Non-pigmented ciliary epithelial cell (primary cell): ENCODE measurements at regions not wholly inside any gene's neighbourhood (a gene's known extent, or its start where the extent isn't known, plus 50 kb on each side); places are given as distances from the start of the nearest gene placed in this dataset.

Source experiments
- DNase-seq: peaks from one replicate; pipeline ENCODE4 v3.0.0-alpha.2; 2010; ENCODE audit warnings: low read depth

GRCh38 chr5:93057311-93057710, 523.7 kb downstream of the NR2F1-AS1 start:
- no peak for DNase-seq

DNA sequence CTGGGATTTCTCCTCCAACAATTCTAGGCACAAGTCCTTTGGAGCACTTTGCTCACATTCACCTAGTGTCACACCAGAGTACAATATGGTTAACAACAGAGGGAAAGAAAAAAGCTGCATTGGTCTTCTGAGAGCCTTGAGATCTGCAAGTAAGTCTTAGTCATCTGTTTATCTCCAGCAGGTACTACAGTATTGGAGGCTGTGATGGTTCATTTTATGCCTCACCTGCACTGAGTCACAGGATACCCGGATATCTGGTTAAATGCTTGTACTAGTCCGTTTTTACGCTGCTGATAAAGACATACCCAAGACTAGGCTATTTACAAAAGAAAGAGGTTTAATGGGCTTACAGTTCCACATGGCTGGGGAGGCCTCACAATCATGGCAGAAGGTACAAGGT, 525.0 kb downstream of the NR2F1-AS1 start:
- no peak for DNase-seq

GRCh38 chr5:93055561-93055960, 525.5 kb downstream of the NR2F1-AS1 start:
- DNase-seq: no peak

- no peak for DNase-seq
Measured at GRCh38 chr5:93054424-93055163, 526.4 kb downstream of the NR2F1-AS1 start.

GRCh38 chr5:93053825-93054224, 527.2 kb downstream of the NR2F1-AS1 start:
- peak; percentile 23 for DNase-seq

DNA sequence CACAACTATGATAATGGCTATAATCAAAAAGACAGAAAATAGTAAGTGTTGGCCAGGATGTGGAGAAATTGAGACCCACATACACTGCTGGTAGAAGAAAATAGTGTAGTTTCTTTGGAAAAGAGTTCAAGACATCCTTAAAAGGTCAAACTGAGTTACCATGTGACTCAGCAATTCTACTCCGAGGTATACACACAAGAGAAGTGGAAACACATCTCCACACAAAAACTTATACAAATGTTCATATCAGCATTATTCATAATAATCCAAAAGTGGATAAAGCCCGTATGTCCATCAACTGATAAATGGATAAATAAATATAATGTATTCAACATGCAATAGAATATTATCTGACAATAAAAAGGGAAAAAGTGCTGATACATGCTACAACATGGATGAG, 532.2 kb downstream of the NR2F1-AS1 start:
- no peak for DNase-seq

- no peak for DNase-seq
Measured at GRCh38 chr5:93044859-93045666, 536.0 kb downstream of the NR2F1-AS1 start.

DNA sequence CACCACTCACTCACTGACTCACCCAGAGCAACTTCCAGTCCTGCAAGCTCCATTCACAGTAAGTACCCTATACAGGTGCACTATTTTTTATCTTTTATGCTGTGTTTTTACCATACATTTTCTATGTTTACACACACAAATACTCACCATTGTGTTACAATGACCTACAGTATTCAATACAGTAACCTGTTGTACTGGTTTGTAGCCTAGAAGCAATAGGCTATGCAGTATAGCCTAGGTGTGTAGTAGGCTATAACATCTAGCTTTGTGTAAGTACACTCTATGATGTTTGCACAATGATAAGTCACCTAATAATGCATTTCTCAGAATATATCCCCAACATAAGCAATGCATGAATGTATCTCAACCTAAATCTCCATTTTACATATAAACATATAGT, 541.1 kb downstream of the NR2F1-AS1 start:
- no peak for DNase-seq

GRCh38 chr5:93034621-93035590, 546.1 kb downstream of the NR2F1-AS1 start:
- DNase-seq: no peak

- DNase-seq: no peak
Measured at GRCh38 chr5:93022796-93023447, 558.1 kb downstream of the NR2F1-AS1 start.

DNA sequence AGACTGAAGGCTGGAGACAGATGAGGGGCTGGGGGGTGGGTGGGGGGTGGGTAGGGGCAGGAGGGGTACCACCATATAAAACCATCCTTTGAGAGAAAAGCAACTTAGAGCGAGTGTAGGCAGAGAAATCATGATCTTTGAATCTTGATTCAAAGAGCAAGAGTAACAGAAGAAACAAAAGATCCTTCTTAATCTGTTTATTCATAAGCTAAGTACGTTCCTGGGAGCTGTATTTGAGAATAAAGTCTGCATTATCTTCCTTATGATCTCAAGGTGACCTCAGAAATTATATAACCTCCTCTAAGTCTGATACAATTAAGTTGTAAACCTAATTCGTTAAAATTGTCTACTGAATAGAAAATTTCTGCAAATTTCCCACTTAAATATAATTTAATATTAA, 558.8 kb downstream of the NR2F1-AS1 start:
- DNase-seq: no peak

GRCh38 chr5:93019896-93020295, 561.1 kb downstream of the NR2F1-AS1 start:
- DNase-seq: no peak

GRCh38 chr5:93018461-93018860, 562.6 kb downstream of the NR2F1-AS1 start:
- no peak for DNase-seq

DNA sequence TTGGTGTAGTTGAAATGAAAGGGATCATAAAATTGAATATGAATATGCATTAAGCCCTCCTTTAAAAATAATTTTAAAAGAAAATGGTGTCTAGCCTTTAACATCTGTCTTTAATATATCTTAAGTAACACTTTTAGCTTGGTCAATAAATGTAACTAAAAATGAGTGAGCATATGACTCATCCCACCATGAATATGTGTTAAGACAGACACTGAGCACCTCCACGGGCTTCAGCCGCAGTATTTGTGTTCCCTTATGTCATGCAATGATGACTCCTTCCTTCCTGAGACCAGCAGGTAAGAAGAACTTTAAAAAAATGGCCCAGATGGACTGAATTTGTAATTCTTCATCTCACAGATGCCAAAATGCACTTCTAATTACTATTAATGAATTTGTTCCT, 563.2 kb downstream of the NR2F1-AS1 start:
- peak; percentile 45 for DNase-seq

- DNase-seq: no peak
Measured at GRCh38 chr5:93017376-93017775, 563.6 kb downstream of the NR2F1-AS1 start.

GRCh38 chr5:93010616-93011015, 570.4 kb downstream of the NR2F1-AS1 start:
- no peak for DNase-seq

GRCh38 chr5:93010037-93010436, 571.0 kb downstream of the NR2F1-AS1 start:
- DNase-seq: no peak

DNA sequence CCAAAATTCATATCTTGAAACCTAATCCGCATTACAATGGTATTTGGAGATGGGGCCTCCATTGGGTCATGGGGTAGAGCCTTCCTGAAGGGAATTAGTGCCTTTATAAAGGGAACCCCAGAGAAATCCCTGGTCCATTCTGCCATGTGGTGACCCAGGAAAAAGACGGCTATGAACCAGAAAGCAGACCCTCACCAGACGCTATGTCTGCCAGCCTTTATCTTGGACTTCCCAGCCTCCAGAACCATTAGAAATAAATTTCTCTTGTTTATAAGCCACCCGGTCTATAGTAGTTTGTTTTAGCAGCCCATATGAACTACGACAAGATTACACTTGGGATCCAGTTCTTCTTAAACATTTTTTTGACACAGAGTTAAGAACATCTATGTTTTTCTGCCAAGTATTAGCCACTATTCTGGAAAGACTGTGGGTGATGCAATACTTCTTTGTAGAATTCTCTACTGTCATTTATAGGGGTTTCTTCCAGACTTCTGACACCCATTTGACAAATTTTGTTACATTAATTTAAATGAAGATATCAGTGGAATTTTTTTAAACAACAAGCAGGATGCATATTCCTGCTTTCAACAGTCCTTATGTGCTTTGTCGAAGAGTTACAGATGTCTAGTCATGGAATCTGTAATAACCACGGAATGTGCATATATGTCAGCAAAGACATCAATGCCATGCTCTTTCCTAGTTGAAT, 572.4 kb downstream of the NR2F1-AS1 start:
- DNase-seq: no peak

GRCh38 chr5:93006915-93007314, 574.1 kb downstream of the NR2F1-AS1 start:
- DNase-seq: no peak

- DNase-seq: no peak
Measured at GRCh38 chr5:92998456-92998855, 582.6 kb downstream of the NR2F1-AS1 start.

DNA sequence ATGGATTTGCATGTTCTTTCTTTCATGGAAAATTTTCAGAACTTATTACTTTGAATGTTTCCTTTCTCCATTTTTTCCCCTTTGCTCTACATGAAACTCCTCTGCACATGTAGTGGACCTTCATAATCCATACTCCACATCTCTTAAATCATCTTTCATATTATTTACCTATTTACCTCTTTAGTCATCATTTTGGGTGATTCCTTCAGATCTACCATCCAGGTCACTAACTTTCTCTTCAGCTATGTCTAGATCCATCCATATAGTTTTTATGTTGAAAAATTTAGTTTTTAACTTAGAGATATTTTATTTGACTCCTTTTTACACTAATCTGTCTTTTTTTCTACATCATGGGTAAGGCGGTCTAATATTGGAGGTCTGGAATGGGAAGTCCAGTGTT, 586.6 kb downstream of the NR2F1-AS1 start:
- no peak for DNase-seq
